Activated CD4-positive, alpha-beta T cell treated with anti-CD3 and anti-CD28 coated beads, Interleukin-2, amount 50 U/mL, for 16 hours (primary cell): ENCODE measurements at regions not wholly inside any gene's neighbourhood (a gene's known extent, or its start where the extent isn't known, plus 50 kb on each side); places are given as distances from the start of the nearest gene placed in this dataset.
"Not testable (repeated sequence)": the region's sequence is repeated elsewhere in the genome, so short reads cannot be mapped to it uniquely, and the experiment has no call there.

ENCODE experiments used
- DNase-seq: peaks from one replicate; pipeline ENCODE4 v3.0.0-alpha.2; 2020

- DNase-seq = not testable (repeated sequence)
Measured at GRCh38 chr3:195969838-195970776, 61.8 kb upstream of the TNK2 start.

DNA sequence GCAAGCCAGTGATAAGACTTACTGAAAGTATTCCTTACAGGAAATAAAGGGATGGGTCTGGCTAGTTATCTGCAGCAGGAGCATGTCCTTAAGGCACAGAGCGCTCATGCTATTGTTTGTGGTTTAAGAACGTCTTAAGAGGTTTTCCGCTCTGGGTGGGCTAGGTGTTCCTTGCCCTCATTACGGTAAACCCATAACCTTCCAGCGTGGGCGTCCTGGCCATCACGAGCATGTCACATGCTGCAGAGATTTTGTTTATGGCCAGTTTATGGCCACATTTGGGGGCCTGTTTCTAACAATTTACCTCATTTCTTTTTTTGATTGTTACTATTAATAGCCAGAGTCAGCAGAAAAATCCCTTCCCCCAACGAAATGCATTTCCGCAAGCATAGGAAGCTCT is 61.0 kb upstream of the TNK2 start:
- not testable (repeated sequence) for DNase-seq

- DNase-seq = not testable (repeated sequence)
Measured at GRCh38 chr3:195968104-195968503, 59.8 kb upstream of the TNK2 start.

DNA sequence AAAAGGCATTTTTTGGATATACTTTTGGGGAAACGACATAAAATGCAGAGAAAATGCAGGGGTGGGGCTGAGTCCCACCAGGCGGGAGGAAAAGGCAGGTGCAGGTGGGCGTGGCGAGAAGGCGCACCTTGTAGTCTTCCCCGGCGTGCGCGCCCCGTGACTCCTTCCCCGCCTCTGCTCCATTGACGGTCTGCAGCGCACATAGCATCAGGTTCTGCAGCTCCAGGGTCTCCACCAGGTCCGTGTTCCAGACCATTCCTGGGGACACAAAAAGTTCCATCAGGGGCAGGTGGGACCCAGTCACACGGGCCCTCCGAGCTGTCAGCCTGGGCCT is 59.0 kb upstream of the TNK2 start:
- DNase-seq = not testable (repeated sequence)

DNA sequence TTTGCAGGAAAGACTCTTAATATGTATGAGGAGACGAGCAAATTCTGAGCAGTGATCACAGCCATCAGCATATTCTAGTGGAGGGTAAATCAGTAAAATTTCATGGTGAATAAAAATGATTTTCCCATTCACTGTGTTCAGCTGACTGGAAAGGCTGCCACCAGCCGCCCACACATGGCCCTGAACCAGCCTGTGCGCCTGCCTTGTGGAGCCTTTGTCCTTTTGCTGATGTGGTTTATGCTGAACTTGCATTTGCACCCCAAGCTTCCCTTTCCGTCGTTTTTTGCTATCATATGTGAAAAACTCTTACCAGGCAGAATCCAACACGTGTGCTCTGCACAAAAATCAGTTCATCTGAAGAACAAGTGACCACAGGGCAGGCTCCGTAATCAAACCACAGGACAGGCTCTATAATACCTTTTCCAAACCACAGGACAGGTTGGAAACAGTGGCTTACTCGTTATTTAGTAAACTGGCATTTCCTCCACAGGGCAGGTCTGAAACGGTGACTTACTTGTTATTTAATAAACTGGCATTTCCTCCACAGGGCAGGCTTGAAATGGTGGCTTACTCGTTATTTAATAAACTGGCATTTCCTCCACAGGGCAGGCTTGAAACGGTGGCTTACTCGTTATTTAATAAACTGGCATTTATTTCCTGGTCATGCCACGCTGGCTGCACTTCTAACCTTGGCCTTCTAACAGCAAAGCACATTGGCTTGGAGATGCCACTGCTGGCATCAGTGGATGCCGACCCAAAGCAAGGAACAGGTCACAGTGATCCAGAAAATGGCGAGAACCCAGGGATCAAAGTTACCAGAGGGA is 58.4 kb upstream of the TNK2 start:
- not testable (repeated sequence) for DNase-seq

- DNase-seq = not testable (repeated sequence)
Measured at GRCh38 chr3:195965217-195965616, 56.9 kb upstream of the TNK2 start.

- DNase-seq = not testable (repeated sequence)
Measured at GRCh38 chr3:195964318-195965107, 56.2 kb upstream of the TNK2 start.

DNA sequence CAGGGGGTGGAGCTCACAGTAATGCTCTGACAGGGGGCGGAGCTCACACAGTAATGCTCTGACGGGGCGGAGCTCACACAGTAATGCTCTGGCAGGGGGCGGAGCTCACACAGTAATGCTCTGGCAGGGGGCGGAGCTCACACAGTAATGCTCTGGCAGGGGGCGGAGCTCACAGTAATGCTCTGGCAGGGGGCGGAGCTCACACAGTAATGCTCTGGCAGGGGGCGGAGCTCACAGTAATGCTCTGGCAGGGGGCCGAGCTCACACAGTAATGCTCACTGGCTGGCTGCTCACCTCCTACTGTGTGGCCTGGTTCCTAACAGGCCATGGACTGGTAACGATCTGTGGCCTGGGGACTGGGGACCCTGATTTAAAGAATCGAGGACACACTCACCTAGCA is 53.9 kb upstream of the TNK2 start:
- not testable (repeated sequence) for DNase-seq

- DNase-seq = peak; percentile 43
Measured at GRCh38 chr3:195960971-195961775, 52.8 kb upstream of the TNK2 start.

GRCh38 chr3:195960164-195960563 is 51.8 kb upstream of the TNK2 start:
- DNase-seq = not testable (repeated sequence)

DNA sequence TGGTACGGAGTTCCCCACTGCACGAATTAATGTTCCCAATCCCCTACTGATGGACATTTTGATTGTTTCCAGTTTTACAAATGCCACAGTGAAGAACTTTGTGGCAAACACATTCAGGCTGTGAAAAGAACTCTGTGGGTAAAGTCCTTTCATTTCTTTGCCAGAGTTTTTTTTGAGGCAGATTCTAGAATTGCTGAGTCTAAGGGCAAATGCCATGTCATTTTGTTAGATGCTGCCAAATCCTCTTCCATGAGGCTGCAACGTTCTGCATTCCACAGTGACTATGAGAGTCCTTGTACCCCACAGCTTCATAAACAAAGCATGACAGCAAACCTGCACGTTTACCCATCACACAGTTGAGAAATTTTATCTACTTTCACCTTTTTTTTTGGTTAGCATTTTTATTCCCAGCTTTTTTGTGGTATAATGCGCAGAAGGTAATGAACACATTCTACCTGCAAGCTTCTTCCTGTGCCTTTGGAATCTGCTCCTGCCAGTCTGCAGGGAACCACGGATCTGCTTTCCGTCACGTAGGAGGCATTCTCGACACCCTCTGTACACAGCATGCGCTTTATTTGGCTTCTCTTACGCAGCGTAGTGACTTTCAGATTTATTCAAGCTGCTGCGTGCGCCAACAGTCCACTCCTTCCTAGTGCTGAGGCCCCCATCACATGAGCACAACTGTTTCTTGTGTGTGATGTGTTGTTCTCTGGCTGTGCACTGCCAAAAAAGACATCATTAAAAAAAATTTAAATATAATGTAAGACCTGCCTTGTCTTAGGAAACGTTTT is 51.2 kb upstream of the TNK2 start:
- not testable (repeated sequence) for DNase-seq

DNA sequence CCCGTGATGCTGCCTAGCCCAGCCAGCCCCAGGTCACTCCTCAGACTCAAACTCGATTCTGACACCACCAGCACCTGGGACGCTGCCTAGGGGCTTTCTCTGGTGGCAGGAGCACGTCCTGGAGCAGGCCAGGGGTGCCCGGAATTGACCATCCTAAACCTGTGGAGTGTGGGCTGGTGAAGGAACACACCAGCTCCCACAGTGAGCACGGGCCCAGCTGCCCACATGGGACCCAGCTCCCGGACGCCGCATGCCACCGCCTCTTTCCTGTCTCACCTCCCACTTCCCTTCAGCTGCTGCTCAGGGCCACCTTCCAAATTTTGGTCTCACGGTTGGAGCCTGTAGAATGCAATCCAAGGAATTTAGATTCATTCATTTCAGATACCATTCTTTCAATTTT is 50.4 kb upstream of the TNK2 start:
- DNase-seq = not testable (repeated sequence)
